Esophagus squamous epithelium (tissue), 5 donors: ENCODE measurements at regions not wholly inside any gene's neighbourhood (a gene's known extent, or its start where the extent isn't known, plus 50 kb on each side); places are given as distances from the start of the nearest gene placed in this dataset.

Experiments used
- DNase-seq: peaks from one replicate; lab custom pipeline; 2025; lab: John Stamatoyannopoulos, UW
- H3K27ac ChIP-seq, 4 donors: fragments of 200-600 bp; sonication (generic); one replicate each; pipeline ENCODE4 v1.5.1; 2016 to 2019; ENCODE audit warnings: mild to moderate bottlenecking in 1 of 4
- H3K27me3 ChIP-seq, 4 donors: fragments of 200-600 bp; sonication (generic); 1 replicate in 3 of 4; 2 replicates in 1 of 4; pipeline versions ENCODE4 v1.5.1 to v1.6.0; 2017 to 2021; ENCODE audit warnings: antibody characterized with exemption in 1 of 4
- H3K36me3 ChIP-seq, 3 donors: fragments of 200-600 bp; sonication (generic); one replicate each; pipeline ENCODE4 v1.5.1; 2016 to 2019
- H3K4me1 ChIP-seq, 3 donors: fragments of 200-600 bp; sonication (generic); one replicate each; pipeline ENCODE4 v1.5.1; 2017 to 2019
- H3K4me3 ChIP-seq, 4 donors: fragments of 200-600 bp; sonication (generic); 1 replicate in 3 of 4; 2 replicates in 1 of 4; pipeline ENCODE4 v1.5.1; 2016 to 2019; ENCODE audit warnings: mild to moderate bottlenecking in 2 of 4, moderate library complexity in 1 of 4
- H3K9me3 ChIP-seq, 3 donors: fragments of 200-600 bp; sonication (generic); one replicate each; pipeline ENCODE4 v1.5.1; 2016 to 2019
- CTCF ChIP-seq, 6 experiments: fragments of 450-650 bp in 4 of 6; fragments of 200-600 bp in 2 of 6; sonication (generic) in 2 of 6; IDR thresholded peaks; one replicate each; pipeline ENCODE4 v1.5.1; 2016 to 2019; ENCODE audit warnings: antibody characterized with exemption in 6 of 6, mild to moderate bottlenecking in 4 of 6, moderate library complexity in 4 of 6
- POLR2A ChIP-seq, 4 donors: fragments of 450-650 bp; IDR thresholded peaks; one replicate each; pipeline ENCODE4 v1.6.1; 2017; ENCODE audit warnings: antibody characterized with exemption in 4 of 4, mild to moderate bottlenecking in 4 of 4, moderate library complexity in 3 of 4
- WGBS, 2 donors: methylation state at CpG; one replicate each; pipeline ENCODE4 v1.1.5; 2018; 5-methylcytosine and 5-hydroxymethylcytosine counted together
- intact Hi-C: fragments of 100-400 bp; cut with DNase I; formaldehyde crosslinking; loops from one replicate; pipeline ENCODE4 v1.15.0; 2022
- donor health status: DM: yes; HTN: yes; CAD: no.

DNA sequence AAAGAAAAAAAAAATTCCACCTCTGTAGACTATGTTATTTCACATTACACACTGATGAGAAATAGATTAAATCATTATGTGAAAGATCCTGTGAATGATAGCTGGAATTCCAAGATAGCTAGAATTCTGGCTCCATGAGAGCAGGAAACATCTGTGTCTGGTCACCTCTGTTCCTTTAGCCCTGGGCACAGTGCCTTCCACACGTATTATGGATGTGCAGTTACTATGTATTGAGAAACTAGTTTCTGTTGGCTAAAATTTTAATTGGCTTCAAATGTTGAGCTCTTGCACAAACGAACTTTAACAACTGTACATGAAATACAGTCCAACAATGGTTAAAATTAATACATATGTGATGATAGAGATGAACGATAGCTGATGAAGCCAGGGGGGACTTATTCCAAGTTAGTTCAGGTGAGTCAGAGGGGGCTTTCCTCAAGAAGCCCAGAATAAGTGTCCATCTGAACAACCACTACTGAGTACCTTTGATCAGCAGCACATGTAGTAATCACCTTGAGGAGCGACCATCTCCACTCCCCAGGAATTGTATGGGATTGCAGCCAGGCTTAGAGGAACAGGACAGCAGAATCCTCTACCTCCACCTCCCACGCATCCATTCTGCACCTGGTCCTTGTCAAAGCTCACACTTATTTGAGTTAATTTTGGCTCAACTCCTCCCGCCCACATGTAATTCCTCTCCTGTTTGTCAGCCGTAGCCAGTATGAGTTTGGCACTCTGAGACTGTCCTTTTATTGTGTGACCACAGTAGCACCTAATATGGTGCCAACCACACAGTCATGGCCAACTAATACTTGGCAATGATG is 68.6 kb downstream of the NABP1 start:
- H3K4me3 ChIP-seq: no peak overlapping the region
- no peaks in the 10 kb centered on the region for H3K27me3 ChIP-seq
- H3K27ac ChIP-seq: no peak overlapping the region
- no peaks in the 10 kb centered on the region for H3K36me3 ChIP-seq
- no peak for DNase-seq
- intact Hi-C loops: no loop called here
- no peaks in the 10 kb centered on the region for H3K9me3 ChIP-seq
- TF ChIP-seq POLR2A (IDR thresholded peaks at IDR 0.05) (no peak), CTCF (IDR thresholded peaks at IDR 0.05) (no peak)
- peaks cover 0 to 4% (median 0%) of the 10 kb centered on the region in 3 donors for H3K4me1 ChIP-seq
- 35 to 53% methylated on average over 7 of the region's 7 CpGs for WGBS, 2 donors

DNA sequence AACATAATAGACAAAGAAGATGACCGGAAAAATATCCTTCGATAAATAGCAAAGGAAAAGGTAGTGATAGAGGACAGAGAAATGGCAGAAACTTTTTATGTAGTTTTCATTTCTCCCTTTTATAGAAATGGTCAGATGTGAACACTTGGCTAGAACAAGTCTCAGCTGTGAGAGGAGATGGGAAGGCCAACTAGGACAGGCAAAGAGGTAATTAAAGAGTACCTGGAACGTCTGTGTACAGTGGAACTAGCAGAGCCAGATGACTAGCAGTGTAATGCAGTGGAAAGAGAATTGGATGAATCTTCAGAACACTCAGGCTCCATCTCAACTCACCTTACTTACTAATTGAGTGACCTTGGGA is 69.2 kb downstream of the NABP1 start:
- no peaks in the 10 kb centered on the region for H3K36me3 ChIP-seq
- no peak for TF ChIP-seq CTCF (IDR thresholded peaks at IDR 0.05)
- TF ChIP-seq POLR2A (IDR thresholded peaks at IDR 0.05): no peak
- peaks cover 0 to 4% (median 0%) of the 10 kb centered on the region in 3 donors for H3K4me1 ChIP-seq
- intact Hi-C loops: no loop called here
- H3K27ac ChIP-seq: no peak overlapping the region
- WGBS, 2 donors: 51 to 64% methylated on average over 3 of the region's 3 CpGs
- DNase-seq: no peak
- no peaks in the 10 kb centered on the region for H3K9me3 ChIP-seq
- H3K4me3 ChIP-seq: no peak overlapping the region
- no peaks in the 10 kb centered on the region for H3K27me3 ChIP-seq

- Histone ChIP-seq H3K27me3 (no peaks in the 10 kb centered on the region), H3K4me1 (peaks cover 0 to 4% (median 0%) of the 10 kb centered on the region in 3 donors), H3K36me3 (no peaks in the 10 kb centered on the region), H3K27ac (no peak overlapping the region), H3K4me3 (no peak overlapping the region), H3K9me3 (no peaks in the 10 kb centered on the region)
- DNase-seq: no peak
- no peak for TF ChIP-seq CTCF (IDR thresholded peaks at IDR 0.05)
- TF ChIP-seq POLR2A (IDR thresholded peaks at IDR 0.05): no peak
- intact Hi-C loops: no loop called here
- WGBS, 2 donors: 37 to 45% methylated on average over 3 of the region's 3 CpGs
These were observed 70.1 kb downstream of the NABP1 start for GRCh38 chr2:191748059-191748461.

GRCh38 chr2:191748528-191749180 is 70.7 kb downstream of the NABP1 start:
- intact Hi-C loops: no loop called here
- no peak for TF ChIP-seq POLR2A (IDR thresholded peaks at IDR 0.05)
- TF ChIP-seq CTCF (IDR thresholded peaks at IDR 0.05): no peak
- Histone ChIP-seq H3K4me3 (no peak overlapping the region), H3K9me3 (no peaks in the 10 kb centered on the region), H3K27me3 (no peaks in the 10 kb centered on the region), H3K4me1 (peaks cover 0 to 4% (median 0%) of the 10 kb centered on the region in 3 donors), H3K27ac (no peak overlapping the region), H3K36me3 (no peaks in the 10 kb centered on the region)
- 15 to 16% methylated on average over 1 of the region's 1 CpG for WGBS, 2 donors
- no peak for DNase-seq

GRCh38 chr2:191749181-191749540 is 71.2 kb downstream of the NABP1 start:
- Histone ChIP-seq H3K36me3 (no peaks in the 10 kb centered on the region), H3K4me1 (peaks cover 0 to 4% (median 0%) of the 10 kb centered on the region in 3 donors), H3K27me3 (no peaks in the 10 kb centered on the region), H3K9me3 (no peaks in the 10 kb centered on the region), H3K27ac (no peak overlapping the region), H3K4me3 (no peak overlapping the region)
- intact Hi-C loops: no loop called here
- 53 to 61% methylated on average over 4 of the region's 4 CpGs for WGBS, 2 donors
- no peak for TF ChIP-seq CTCF (IDR thresholded peaks at IDR 0.05)
- TF ChIP-seq POLR2A (IDR thresholded peaks at IDR 0.05): no peak
- DNase-seq: no peak
